ENCODE measurements at regions not wholly inside any gene's neighbourhood (a gene's known extent, or its start where the extent isn't known, plus 50 kb on each side); places are given as distances from the start of the nearest gene placed in this dataset.

GRCh38 chr12:58186401-58186800, 245.0 kb downstream of the ATP23 start:
- no peak for DNase-seq (ENCODE audit: insufficient read length, low spot score)
- no peak for FAIRE-seq

GRCh38 chr12:58186914-58187313, 245.5 kb downstream of the ATP23 start:
- FAIRE-seq (no peak), DNase-seq (ENCODE audit: insufficient read length, low spot score) (no peak)

- FAIRE-seq (no peak), DNase-seq (ENCODE audit: insufficient read length, low spot score) (no peak)
Measured at GRCh38 chr12:58189030-58189429, 247.7 kb downstream of the ATP23 start.

- FAIRE-seq (no peak), DNase-seq (ENCODE audit: insufficient read length, low spot score) (no peak)
Measured at GRCh38 chr12:58189893-58190292, 248.5 kb downstream of the ATP23 start.

GRCh38 chr12:58190618-58191017, 249.3 kb downstream of the ATP23 start:
- FAIRE-seq (no peak), DNase-seq (ENCODE audit: insufficient read length, low spot score) (no peak)

GRCh38 chr12:58196971-58197370, 255.6 kb downstream of the ATP23 start:
- no peak for FAIRE-seq
- DNase-seq (ENCODE audit: insufficient read length, low spot score): no peak

GRCh38 chr12:58202933-58203718, 261.8 kb downstream of the ATP23 start:
- DNase-seq (ENCODE audit: insufficient read length, low spot score) (no peak), FAIRE-seq (no peak)

- no peak for FAIRE-seq
- DNase-seq (ENCODE audit: insufficient read length, low spot score): no peak
Measured at GRCh38 chr12:58204071-58204470, 262.7 kb downstream of the ATP23 start.

GRCh38 chr12:58206876-58207275, 265.5 kb downstream of the ATP23 start:
- DNase-seq (ENCODE audit: insufficient read length, low spot score) (no peak), FAIRE-seq (no peak)

GRCh38 chr12:58211211-58211610, 269.8 kb downstream of the ATP23 start:
- FAIRE-seq: no peak
- no peak for DNase-seq (ENCODE audit: insufficient read length, low spot score)

- DNase-seq (ENCODE audit: insufficient read length, low spot score): no peak
- no peak for FAIRE-seq
Measured at GRCh38 chr12:58217130-58217529, 275.8 kb downstream of the ATP23 start.

GRCh38 chr12:58224536-58225105, 283.3 kb downstream of the ATP23 start:
- no peak for FAIRE-seq
- DNase-seq (ENCODE audit: insufficient read length, low spot score): no peak

GRCh38 chr12:58225203-58225877, 284.0 kb downstream of the ATP23 start:
- FAIRE-seq (no peak), DNase-seq (ENCODE audit: insufficient read length, low spot score) (no peak)

GRCh38 chr12:58233886-58234285, 292.5 kb downstream of the ATP23 start:
- FAIRE-seq (no peak), DNase-seq (ENCODE audit: insufficient read length, low spot score) (no peak)

- no peak for DNase-seq (ENCODE audit: insufficient read length, low spot score)
- FAIRE-seq: no peak
Measured at GRCh38 chr12:58238411-58238810, 297.0 kb downstream of the ATP23 start.

GRCh38 chr12:58241099-58241498, 299.7 kb downstream of the ATP23 start:
- DNase-seq (ENCODE audit: insufficient read length, low spot score): no peak
- no peak for FAIRE-seq

- no peak for FAIRE-seq
- DNase-seq (ENCODE audit: insufficient read length, low spot score): no peak
Measured at GRCh38 chr12:58242796-58243630, 301.6 kb downstream of the ATP23 start.

- FAIRE-seq: peak; percentile 28
Measured at GRCh38 chr12:58247633-58248032, 306.3 kb downstream of the ATP23 start.

GRCh38 chr12:58248599-58248998, 307.2 kb downstream of the ATP23 start:
- peak; percentile 38 for FAIRE-seq
- DNase-seq (ENCODE audit: insufficient read length, low spot score): no peak

More at GRCh38 chr12:58247633-58248032, 306.3 kb downstream of the ATP23 start:
- no peak for DNase-seq (ENCODE audit: insufficient read length, low spot score)

- peak; percentile 20 for FAIRE-seq
- DNase-seq (ENCODE audit: insufficient read length, low spot score): peak; percentile 8
Measured at GRCh38 chr12:58249610-58250009, 308.2 kb downstream of the ATP23 start.

GRCh38 chr12:58250077-58250476, 308.7 kb downstream of the ATP23 start:
- no peak for DNase-seq (ENCODE audit: insufficient read length, low spot score)
- no peak for FAIRE-seq

Data from HTR-8/SVneo (cell line).